GM10266 (cell line): ENCODE measurements at regions not wholly inside any gene's neighbourhood (a gene's known extent, or its start where the extent isn't known, plus 50 kb on each side); places are given as distances from the start of the nearest gene placed in this dataset.

Source experiments
- DNase-seq: peaks from one replicate; pipeline ENCODE4 v3.0.0; 2012; ENCODE audit errors: extremely low spot score
- CTCF ChIP-seq: IDR thresholded peaks from 2 replicates; pipeline ENCODE4 v1.5.1; 2012; ENCODE audit warnings: mild to moderate bottlenecking, low read depth; ENCODE audit not compliant: control insufficient read depth, insufficient read depth; ENCODE audit errors: missing control alignments

GRCh38 chr18:38693104-38693503 lies 1127.5 kb upstream of the CELF4 start:
- TF ChIP-seq CTCF, result no peak
- DNase-seq, result no peak

GRCh38 chr18:38690626-38691025 lies 1125.0 kb upstream of the CELF4 start:
- no peak for TF ChIP-seq CTCF
- DNase-seq, result no peak

- no peak for DNase-seq
- TF ChIP-seq CTCF, result no peak
Observed at GRCh38 chr18:38688416-38688815, 1122.8 kb upstream of the CELF4 start.

GRCh38 chr18:38670486-38670885 lies 1104.9 kb upstream of the CELF4 start:
- no peak for DNase-seq
- no peak for TF ChIP-seq CTCF

GRCh38 chr18:38664929-38665328 lies 1099.3 kb upstream of the CELF4 start:
- DNase-seq, result no peak
- no peak for TF ChIP-seq CTCF

- no peak for DNase-seq
- no peak for TF ChIP-seq CTCF
Observed at GRCh38 chr18:38663682-38664081, 1098.1 kb upstream of the CELF4 start.

GRCh38 chr18:38663270-38663669 lies 1097.7 kb upstream of the CELF4 start:
- DNase-seq, result no peak
- TF ChIP-seq CTCF, result no peak
